Sciatic nerve (tissue), 2 donors: ENCODE measurements at regions not wholly inside any gene's neighbourhood (a gene's known extent, or its start where the extent isn't known, plus 50 kb on each side); places are given as distances from the start of the nearest gene placed in this dataset.

Source experiments
- ATAC-seq: fragments of 200-7000 bp; cut with Tn5 transposase; one replicate; pipeline ENCODE4 v1.9.1; 2020; ENCODE audit warnings: mild to moderate bottlenecking, moderate library complexity
- DNase-seq: peaks from one replicate; pipeline ENCODE4 v3.0.0-alpha.2; 2020; ENCODE audit warnings: low spot score
- intact Hi-C: fragments of 100-400 bp; cut with DNase I; formaldehyde crosslinking; loops from one replicate; pipeline ENCODE4 v1.14.2; 2022
- donor health status: DM: no; HTN: no; CAD: no.
- donor health status: DM: no; HTN: no; CAD: no.

- intact Hi-C loops, result no loop called here
- DNase-seq (peak; percentile 67), ATAC-seq (peak; percentile 74)
These were observed 104.1 kb upstream of the E2F8 start for GRCh38 chr11:19344661-19345518.

- DNase-seq (no peak), ATAC-seq (no peak)
- intact Hi-C loops, result no loop called here
These were observed 101.3 kb upstream of the E2F8 start for GRCh38 chr11:19342036-19342435.

- intact Hi-C loops, result no loop called here
- DNase-seq, result no peak
- no peak for ATAC-seq
These were observed 97.6 kb upstream of the E2F8 start for GRCh38 chr11:19338375-19338774.

- DNase-seq, result no peak
- intact Hi-C loops, result no loop called here
- ATAC-seq, result no peak
These were observed 97.0 kb upstream of the E2F8 start for GRCh38 chr11:19337779-19338178.

- DNase-seq (no peak), ATAC-seq (no peak)
- intact Hi-C loops, result no loop called here
These were observed 95.6 kb upstream of the E2F8 start for GRCh38 chr11:19336331-19336730.

GRCh38 chr11:19332476-19332875 is 91.7 kb upstream of the E2F8 start:
- ATAC-seq, result no peak
- intact Hi-C loops, result no loop called here
- no peak for DNase-seq

- DNase-seq, result no peak
- intact Hi-C loops, result no loop called here
These were observed 89.7 kb upstream of the E2F8 start for GRCh38 chr11:19330416-19330815.

GRCh38 chr11:19329970-19330369 is 89.2 kb upstream of the E2F8 start:
- intact Hi-C loops, result no loop called here
- DNase-seq, result no peak
- ATAC-seq, result no peak

More at GRCh38 chr11:19330416-19330815, 89.7 kb upstream of the E2F8 start:
- ATAC-seq, result no peak

GRCh38 chr11:19328586-19329311 is 88.0 kb upstream of the E2F8 start:
- intact Hi-C loops, result no loop called here
- no peak for ATAC-seq
- DNase-seq, result no peak

- intact Hi-C loops, result no loop called here
- ATAC-seq, result no peak
- DNase-seq, result no peak
These were observed 86.5 kb upstream of the E2F8 start for GRCh38 chr11:19327280-19327679.

- ATAC-seq, result peak; percentile 46
- intact Hi-C loops, result no loop called here
- no peak for DNase-seq
These were observed 85.8 kb upstream of the E2F8 start for GRCh38 chr11:19326499-19326898.

- DNase-seq (no peak), ATAC-seq (no peak)
- intact Hi-C loops, result no loop called here
These were observed 82.8 kb upstream of the E2F8 start for GRCh38 chr11:19323502-19323901.

GRCh38 chr11:19321351-19321750 is 80.6 kb upstream of the E2F8 start:
- no peak for DNase-seq
- no peak for ATAC-seq
- intact Hi-C loops, result no loop called here

- ATAC-seq (peak; percentile 93), DNase-seq (no peak)
- intact Hi-C loops, result no loop called here
These were observed 80.1 kb upstream of the E2F8 start for GRCh38 chr11:19320827-19321226.

GRCh38 chr11:19316434-19316833 is 75.7 kb upstream of the E2F8 start:
- ATAC-seq, result peak; percentile 66
- DNase-seq, result peak; percentile 73
- intact Hi-C loops, result no loop called here

- ATAC-seq, result no peak
These were observed 74.8 kb upstream of the E2F8 start for GRCh38 chr11:19315511-19315910.

GRCh38 chr11:19313140-19313539 is 72.4 kb upstream of the E2F8 start:
- DNase-seq, result no peak
- intact Hi-C loops, result loop anchor here (5.0 kb wide), 1 partner anchor 239 kb away; no protein-coding TSS in a partner anchor
- ATAC-seq, result no peak

More at GRCh38 chr11:19315511-19315910, 74.8 kb upstream of the E2F8 start:
- intact Hi-C loops, result no loop called here
- no peak for DNase-seq

GRCh38 chr11:19311308-19312030 is 70.7 kb upstream of the E2F8 start:
- DNase-seq (peak; percentile 87), ATAC-seq (peak; percentile 91)
- intact Hi-C loops, result loop anchor here (5.0 kb wide), 1 partner anchor 241 kb away; no protein-coding TSS in a partner anchor

- no peak for DNase-seq
- intact Hi-C loops, result no loop called here
- ATAC-seq, result no peak
These were observed 66.8 kb upstream of the E2F8 start for GRCh38 chr11:19307498-19307897.
